Parathyroid adenoma (tissue), 2 donors: ENCODE measurements at regions not wholly inside any gene's neighbourhood (a gene's known extent, or its start where the extent isn't known, plus 50 kb on each side); places are given as distances from the start of the nearest gene placed in this dataset.

ENCODE experiments used
- H2AFZ ChIP-seq: fragments of 300-600 bp; sonication (generic); one replicate; pipeline ENCODE4 v1.7.0; 2017; ENCODE audit warnings: antibody characterized with exemption, mild to moderate bottlenecking
- H3K27ac ChIP-seq: fragments of 300-600 bp; sonication (generic); one replicate; pipeline ENCODE4 v1.7.0; 2017
- H3K27me3 ChIP-seq: fragments of 300-600 bp; sonication (generic); one replicate; pipeline ENCODE4 v1.7.0; 2017; ENCODE audit warnings: low read length; ENCODE audit not compliant: control insufficient read depth, insufficient read depth
- H3K36me3 ChIP-seq: fragments of 300-600 bp; sonication (generic); one replicate; pipeline ENCODE4 v1.7.0; 2017; ENCODE audit warnings: low read length; ENCODE audit not compliant: control insufficient read depth, insufficient read depth
- H3K4me1 ChIP-seq: fragments of 300-600 bp; sonication (generic); one replicate; pipeline ENCODE4 v1.7.0; 2017; ENCODE audit warnings: control low read depth
- H3K4me2 ChIP-seq: fragments of 300-600 bp; sonication (generic); one replicate; pipeline ENCODE4 v1.7.0; 2017; ENCODE audit warnings: low read length
- H3K4me3 ChIP-seq: fragments of 300-600 bp; sonication (generic); one replicate; pipeline ENCODE4 v1.7.0; 2017; ENCODE audit warnings: low read depth, low read length
- H3K79me2 ChIP-seq: fragments of 300-600 bp; sonication (generic); one replicate; pipeline ENCODE4 v1.7.0; 2017; ENCODE audit warnings: control low read depth
- H3K9ac ChIP-seq: fragments of 300-600 bp; sonication (generic); one replicate; pipeline ENCODE4 v1.7.0; 2017; ENCODE audit warnings: mild to moderate bottlenecking
- H3K9me3 ChIP-seq: fragments of 300-600 bp; sonication (generic); one replicate; pipeline ENCODE4 v1.7.0; 2017; ENCODE audit warnings: low read length; ENCODE audit not compliant: control insufficient read depth
- TF ChIP-seq, protein P1 (sequence below): fragments of 300-600 bp; sonication (generic); IDR thresholded peaks from one replicate; pipeline ENCODE4 v1.7.0; 2017; ENCODE audit warnings: antibody characterized with exemption, mild to moderate bottlenecking
- donor health status: primary hyperparathyroidism.

- Histone ChIP-seq H3K36me3 (no peaks in the 10 kb centered on the region), H3K79me2 (no peaks in the 10 kb centered on the region)
- TF ChIP-seq, protein P1, sequence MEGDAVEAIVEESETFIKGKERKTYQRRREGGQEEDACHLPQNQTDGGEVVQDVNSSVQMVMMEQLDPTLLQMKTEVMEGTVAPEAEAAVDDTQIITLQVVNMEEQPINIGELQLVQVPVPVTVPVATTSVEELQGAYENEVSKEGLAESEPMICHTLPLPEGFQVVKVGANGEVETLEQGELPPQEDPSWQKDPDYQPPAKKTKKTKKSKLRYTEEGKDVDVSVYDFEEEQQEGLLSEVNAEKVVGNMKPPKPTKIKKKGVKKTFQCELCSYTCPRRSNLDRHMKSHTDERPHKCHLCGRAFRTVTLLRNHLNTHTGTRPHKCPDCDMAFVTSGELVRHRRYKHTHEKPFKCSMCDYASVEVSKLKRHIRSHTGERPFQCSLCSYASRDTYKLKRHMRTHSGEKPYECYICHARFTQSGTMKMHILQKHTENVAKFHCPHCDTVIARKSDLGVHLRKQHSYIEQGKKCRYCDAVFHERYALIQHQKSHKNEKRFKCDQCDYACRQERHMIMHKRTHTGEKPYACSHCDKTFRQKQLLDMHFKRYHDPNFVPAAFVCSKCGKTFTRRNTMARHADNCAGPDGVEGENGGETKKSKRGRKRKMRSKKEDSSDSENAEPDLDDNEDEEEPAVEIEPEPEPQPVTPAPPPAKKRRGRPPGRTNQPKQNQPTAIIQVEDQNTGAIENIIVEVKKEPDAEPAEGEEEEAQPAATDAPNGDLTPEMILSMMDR = no peak
These were observed 832.1 kb upstream of the ZNF608 start for GRCh38 chr5:125578551-125578950.

DNA sequence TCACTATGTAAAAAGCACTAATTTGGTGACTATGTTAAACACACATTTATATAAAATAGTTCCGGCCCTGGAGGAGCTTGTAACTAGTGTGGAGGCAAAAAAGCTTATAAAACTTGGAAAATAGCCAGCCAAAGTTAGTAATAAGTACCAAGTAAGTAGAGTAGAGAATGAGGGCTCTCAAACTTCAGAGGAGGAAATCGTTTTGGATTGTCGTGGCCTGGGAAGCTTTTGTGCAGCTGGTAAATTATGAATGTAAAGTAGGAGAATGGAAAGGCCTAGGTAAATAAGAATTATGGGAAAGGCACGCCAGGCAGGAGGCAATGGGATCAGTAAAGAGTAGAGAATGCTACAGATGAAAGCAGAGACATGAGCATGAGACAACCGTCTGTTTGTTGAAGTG is 832.7 kb upstream of the ZNF608 start:
- no peak overlapping the region for H3K4me3 ChIP-seq
- no peak overlapping the region for H3K4me2 ChIP-seq
- no peak overlapping the region for H2AFZ ChIP-seq
- no peaks in the 10 kb centered on the region for H3K79me2 ChIP-seq
- no peaks in the 10 kb centered on the region for H3K27me3 ChIP-seq
- TF ChIP-seq, protein P1 = no peak
- no peak overlapping the region for H3K9ac ChIP-seq
- H3K36me3 ChIP-seq = no peaks in the 10 kb centered on the region
- H3K4me1 ChIP-seq = no peaks in the 10 kb centered on the region
- H3K27ac ChIP-seq = no peak overlapping the region
- no peaks in the 10 kb centered on the region for H3K9me3 ChIP-seq

More at GRCh38 chr5:125578551-125578950, 832.1 kb upstream of the ZNF608 start:
- Histone ChIP-seq H3K4me1 (no peaks in the 10 kb centered on the region), H3K4me3 (no peak overlapping the region), H3K9me3 (no peaks in the 10 kb centered on the region), H3K9ac (no peak overlapping the region), H2AFZ (no peak overlapping the region), H3K27me3 (no peaks in the 10 kb centered on the region), H3K4me2 (no peak overlapping the region), H3K27ac (no peak overlapping the region)

DNA sequence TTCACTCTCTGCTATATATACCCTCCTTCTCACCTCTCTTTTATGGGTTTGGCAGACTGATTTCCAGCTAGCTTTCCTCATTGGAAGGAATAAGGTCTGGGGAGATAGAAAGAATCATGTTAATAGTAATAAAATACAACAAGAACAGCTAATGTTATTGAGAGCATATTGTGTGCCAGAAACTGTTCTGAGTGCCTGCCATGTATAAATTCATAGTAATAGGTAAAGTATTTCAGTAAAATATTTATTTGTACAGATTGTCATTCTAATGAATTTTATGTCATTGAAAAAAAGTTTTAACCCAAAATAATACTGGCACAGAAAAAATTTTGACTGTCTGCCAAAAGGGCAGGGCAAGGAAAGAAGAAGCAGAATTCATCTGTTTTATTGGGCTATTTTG is 834.9 kb upstream of the ZNF608 start:
- no peak overlapping the region for H3K27ac ChIP-seq
- H3K9ac ChIP-seq = no peak overlapping the region
- TF ChIP-seq, protein P1 = no peak

DNA sequence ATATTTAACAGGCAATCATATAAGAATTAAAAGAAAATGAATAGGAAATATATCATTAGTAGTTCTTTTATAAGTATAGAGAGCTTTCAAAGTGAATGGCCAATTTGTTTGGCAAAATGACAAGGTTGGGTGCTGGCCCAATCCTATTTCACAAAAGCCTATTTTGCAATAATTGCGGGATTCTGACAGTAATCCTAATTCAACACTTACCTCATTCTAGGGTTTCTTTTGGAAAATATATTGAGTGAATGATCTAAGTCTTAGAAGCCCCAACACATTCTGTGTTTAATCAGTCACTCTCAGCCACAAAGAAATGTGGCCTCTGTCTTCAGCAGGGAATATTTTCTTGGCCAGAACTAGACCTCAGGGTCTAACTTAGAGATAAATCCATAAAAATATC is 835.9 kb upstream of the ZNF608 start:
- H3K79me2 ChIP-seq = no peaks in the 10 kb centered on the region
- TF ChIP-seq, protein P1 = no peak
- no peak overlapping the region for H3K27ac ChIP-seq
- no peak overlapping the region for H3K4me2 ChIP-seq
- H3K27me3 ChIP-seq = no peaks in the 10 kb centered on the region
- no peak overlapping the region for H3K9ac ChIP-seq
- H2AFZ ChIP-seq = no peak overlapping the region
- H3K4me3 ChIP-seq = no peak overlapping the region
- no peaks in the 10 kb centered on the region for H3K9me3 ChIP-seq
- H3K36me3 ChIP-seq = no peaks in the 10 kb centered on the region
- no peaks in the 10 kb centered on the region for H3K4me1 ChIP-seq

More for the DNA sequence above, 834.9 kb upstream of the ZNF608 start:
- no peaks in the 10 kb centered on the region for H3K27me3 ChIP-seq
- no peaks in the 10 kb centered on the region for H3K9me3 ChIP-seq
- no peaks in the 10 kb centered on the region for H3K4me1 ChIP-seq
- H3K4me3 ChIP-seq = no peak overlapping the region
- H3K79me2 ChIP-seq = no peaks in the 10 kb centered on the region
- no peaks in the 10 kb centered on the region for H3K36me3 ChIP-seq
- no peak overlapping the region for H2AFZ ChIP-seq
- no peak overlapping the region for H3K4me2 ChIP-seq

DNA sequence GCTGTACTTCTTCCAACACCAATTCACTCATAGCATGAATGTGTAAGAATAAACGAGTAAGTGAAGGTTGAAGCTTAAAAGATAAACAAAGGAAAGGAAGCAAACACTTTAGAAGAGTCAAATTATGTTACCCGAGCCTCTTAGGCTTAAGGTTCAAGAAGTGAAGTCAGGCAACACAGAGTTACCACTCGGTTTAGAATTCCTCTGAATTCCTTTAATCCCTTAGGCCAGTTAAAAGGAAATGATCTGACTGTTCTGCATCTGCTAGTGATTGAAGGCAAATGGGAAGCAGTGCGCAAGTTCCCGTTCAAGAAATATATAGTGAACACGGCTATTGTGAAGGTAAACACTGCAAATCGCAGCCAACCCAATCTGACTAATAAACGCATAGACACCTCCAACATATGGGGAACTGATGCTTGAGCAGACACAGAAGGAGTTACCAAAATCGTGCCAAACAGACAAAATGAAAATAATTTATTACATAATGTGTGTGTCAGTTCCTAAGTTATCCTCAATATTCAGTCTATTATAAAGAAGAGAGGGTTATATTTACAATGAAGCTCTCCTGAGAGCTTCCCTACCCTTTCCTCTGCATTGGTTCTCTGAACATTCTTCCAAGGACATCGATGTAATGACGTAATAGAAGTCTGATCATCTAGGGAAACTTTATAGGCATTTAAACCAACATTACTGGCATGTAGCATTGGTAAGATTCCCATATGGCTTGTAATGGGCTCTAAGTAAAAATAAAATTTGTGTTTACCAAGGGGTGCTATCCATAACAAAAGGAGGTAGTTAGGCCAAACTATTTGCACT is 837.1 kb upstream of the ZNF608 start:
- no peak overlapping the region for H3K9ac ChIP-seq
- TF ChIP-seq, protein P1 = no peak
- H3K27me3 ChIP-seq = no peaks in the 10 kb centered on the region
- H3K4me1 ChIP-seq = no peaks in the 10 kb centered on the region
- no peak overlapping the region for H3K4me3 ChIP-seq
- H3K9me3 ChIP-seq = no peaks in the 10 kb centered on the region
- H3K79me2 ChIP-seq = no peaks in the 10 kb centered on the region
- no peak overlapping the region for H3K4me2 ChIP-seq
- H3K36me3 ChIP-seq = no peaks in the 10 kb centered on the region
- no peak overlapping the region for H2AFZ ChIP-seq
- no peak overlapping the region for H3K27ac ChIP-seq
